ENCODE measurements at regions not wholly inside any gene's neighbourhood (a gene's known extent, or its start where the extent isn't known, plus 50 kb on each side); places are given as distances from the start of the nearest gene placed in this dataset.

DNA sequence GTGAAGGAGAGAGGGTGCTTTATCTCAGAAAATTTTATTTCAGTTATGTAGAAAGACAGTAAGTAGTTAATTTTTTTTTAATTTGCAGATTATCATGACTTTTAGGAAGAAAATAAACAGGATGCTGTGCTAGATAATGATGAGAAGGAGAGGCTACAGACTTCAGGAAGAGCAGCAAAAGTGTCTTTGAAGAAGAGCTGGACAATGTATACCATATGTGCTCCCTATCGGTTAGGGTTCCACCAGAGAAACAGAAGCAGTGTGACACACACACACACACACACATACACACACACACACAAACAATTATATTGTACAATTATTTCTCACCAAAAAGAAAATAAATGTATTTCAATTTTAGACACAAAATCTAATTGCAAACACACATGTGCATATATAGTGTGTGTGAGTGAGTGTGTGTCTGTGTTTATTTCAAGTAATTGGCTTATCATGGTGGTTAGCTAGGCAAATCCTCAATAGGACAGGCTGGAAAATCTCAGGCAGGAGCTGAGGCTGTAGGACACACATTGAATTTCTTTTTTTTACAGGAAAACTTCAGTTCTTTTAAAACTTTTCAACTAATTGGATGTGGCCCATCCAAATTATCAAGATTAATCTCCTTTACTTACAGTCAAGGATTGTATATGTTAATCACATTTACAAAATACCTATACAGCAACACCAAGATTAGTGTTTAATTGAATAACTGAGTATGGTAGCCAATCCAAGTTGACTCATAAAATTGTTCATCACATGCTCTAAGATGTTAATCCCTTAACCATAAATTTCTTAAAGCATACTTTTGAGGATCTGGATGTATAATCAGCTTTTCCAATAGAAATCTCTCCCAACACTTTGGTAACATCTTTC, 235.8 kb upstream of the DCN start:
- no peak for DNase-seq

DNA sequence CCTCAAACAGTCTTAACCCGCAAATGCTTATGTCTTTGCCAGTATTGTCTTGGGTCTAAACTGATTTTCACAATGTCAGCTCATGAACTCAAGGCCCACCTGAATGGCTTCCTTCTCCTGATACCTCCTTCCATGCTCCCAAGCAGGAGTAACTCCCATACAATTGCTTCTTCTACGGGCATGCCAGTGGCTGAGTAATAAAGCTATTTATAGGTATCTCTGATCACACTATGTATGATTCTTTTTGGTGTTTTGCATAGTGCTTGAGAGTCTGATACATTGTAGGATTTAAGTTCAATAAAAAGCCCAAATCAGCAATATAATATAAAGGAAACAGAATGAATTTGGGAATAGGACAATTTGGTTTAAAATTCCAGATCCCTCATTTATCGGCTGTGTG, 235.0 kb upstream of the DCN start:
- DNase-seq = no peak

DNA sequence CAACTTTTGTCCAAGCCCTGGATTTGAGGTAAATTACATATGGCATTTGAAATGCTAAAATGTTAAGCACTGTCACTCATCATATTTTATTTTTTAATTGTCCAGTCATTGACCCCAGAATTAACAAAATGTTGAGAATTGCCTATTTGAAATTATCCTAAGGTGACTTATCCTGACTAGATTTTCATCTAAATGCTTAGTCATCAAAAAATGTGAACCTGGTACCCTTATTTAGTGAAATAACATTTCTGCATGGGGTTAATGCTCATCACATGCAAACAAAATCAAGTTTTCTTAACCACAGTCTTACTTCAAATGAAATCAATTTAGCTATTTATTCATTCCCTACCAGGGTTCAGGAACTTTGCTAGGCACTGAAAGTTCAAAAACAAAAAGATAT, 232.0 kb upstream of the DCN start:
- no peak for DNase-seq

DNA sequence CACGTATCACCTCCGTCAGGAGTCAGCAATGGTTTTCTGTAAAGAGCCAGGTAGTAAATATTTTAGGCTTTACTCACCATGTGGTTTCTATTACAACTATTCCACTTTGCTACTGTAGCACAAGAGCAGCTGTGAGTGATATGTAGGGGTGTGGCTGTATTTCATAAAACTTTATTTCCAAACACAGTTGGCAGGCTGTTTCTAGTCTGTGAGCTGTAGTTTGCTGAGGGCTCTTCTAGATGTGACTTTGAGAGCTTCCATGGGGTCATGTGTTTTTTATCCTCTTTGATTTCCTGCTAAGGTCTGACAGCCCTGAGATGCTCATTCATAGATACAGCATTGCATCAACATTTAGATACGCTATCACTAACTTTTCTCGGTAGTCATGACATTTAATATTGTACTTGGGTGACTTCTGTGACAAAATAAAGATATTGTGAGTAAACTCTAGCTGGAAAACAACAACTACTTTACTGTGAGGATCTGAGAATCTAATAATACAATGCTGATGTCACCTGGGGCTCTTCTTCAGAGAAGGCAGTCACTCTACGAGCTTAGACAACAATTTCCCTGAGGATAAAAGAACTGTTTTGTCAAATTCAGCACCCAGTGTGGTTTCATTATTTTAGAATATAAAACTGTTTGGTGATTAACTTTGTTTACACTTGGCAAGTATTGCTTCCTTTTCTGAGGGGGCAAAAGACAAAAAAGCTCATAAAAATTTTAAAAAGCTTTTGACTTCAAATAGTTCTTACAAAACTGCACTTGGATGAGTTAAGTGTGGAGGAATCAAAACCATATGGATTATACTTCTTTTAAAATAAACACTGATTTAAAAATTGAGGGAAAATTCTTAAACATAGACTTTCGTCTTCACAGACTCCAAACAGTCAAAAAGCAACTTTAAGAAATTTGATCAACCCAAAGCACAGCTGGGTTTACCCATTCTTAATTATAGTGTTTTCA, 231.2 kb upstream of the DCN start:
- DNase-seq = no peak

GRCh38 chr12:91406920-91407341, 224.3 kb upstream of the DCN start:
- no peak for DNase-seq

- DNase-seq = no peak
Observed at GRCh38 chr12:91404441-91404840, 221.8 kb upstream of the DCN start.

- DNase-seq = no peak
Observed at GRCh38 chr12:91401190-91401589, 218.6 kb upstream of the DCN start.

DNA sequence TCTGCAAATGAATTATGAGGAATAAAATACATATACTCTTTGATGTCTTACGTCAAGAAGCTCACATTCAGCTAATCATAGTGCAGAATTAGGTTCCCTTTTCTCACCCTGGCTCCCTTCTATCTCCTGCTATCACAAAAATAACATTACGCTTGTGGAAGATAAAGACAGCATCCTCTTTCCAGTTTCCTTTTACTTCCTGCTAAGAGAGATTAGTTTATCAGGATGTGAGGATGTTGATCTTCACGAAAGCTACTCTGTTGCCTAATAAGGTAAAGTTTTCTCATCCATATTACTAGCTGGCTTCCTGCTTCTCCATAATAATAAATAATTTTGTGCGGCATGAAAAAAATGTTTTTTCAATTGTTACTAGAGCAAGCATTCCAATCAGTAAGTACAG, 217.7 kb upstream of the DCN start:
- no peak for DNase-seq

- no peak for DNase-seq
Observed at GRCh38 chr12:91397866-91398532, 215.4 kb upstream of the DCN start.

GRCh38 chr12:91396293-91396692, 213.7 kb upstream of the DCN start:
- no peak for DNase-seq

GRCh38 chr12:91395628-91396135, 213.1 kb upstream of the DCN start:
- no peak for DNase-seq

DNA sequence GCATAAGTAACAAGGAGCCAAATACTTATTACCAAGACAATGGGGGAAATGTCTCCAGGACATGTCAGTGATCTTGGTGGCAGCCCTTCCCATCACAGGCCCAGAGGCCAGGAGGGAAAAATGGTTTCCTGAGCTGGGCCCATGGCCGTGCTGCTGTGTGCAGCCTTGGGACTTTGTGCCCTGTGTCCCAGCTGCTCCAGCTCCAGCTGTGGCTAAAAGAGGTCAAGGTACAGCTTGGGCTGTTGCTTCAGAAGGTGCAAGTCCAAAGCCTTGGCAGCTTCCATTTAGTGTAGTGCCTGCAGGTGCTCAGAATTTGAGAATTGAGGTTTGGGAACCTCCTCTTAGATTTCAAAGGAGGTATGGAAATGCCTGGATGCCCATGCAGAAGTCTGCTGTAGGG, 212.3 kb upstream of the DCN start:
- DNase-seq = no peak

DNA sequence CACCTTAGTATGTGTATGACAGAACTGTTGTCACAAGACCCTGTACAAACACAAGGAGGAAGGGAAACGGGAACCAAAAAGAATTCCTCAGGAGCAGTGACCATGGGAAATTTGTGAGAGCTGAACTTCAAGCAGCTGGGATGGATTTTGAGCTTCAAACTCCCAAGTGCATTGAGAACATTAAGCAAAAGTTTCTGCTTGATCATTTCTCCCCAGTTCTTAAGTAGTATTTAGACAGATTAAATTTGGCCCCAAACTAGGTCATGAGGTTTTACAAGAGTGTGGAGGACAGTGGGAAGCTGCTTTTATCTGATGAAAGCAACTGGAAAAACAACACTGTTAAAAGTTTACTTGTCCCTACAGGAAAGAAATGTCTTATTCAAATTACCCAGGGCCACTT, 206.0 kb upstream of the DCN start:
- no peak for DNase-seq

GRCh38 chr12:91387461-91388134, 205.0 kb upstream of the DCN start:
- no peak for DNase-seq

DNA sequence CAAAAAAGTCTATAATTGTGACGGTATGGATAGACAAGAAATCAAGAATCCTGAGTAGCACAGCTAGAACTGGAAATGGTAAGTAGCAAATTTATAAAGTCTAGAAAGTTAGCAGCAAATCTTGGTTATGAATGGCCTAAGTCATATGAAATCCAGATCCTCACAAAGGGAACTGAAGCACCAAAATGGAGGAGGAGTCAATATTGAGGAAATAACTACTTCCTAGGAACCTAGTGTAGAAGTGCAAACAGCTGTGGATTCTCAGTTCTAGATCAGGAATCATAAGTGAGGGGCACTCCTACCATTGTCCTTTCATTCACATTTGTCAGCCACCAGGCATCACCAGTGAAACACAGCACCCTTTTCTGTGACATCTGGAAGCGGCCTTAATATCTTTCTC, 202.2 kb upstream of the DCN start:
- DNase-seq = no peak

DNA sequence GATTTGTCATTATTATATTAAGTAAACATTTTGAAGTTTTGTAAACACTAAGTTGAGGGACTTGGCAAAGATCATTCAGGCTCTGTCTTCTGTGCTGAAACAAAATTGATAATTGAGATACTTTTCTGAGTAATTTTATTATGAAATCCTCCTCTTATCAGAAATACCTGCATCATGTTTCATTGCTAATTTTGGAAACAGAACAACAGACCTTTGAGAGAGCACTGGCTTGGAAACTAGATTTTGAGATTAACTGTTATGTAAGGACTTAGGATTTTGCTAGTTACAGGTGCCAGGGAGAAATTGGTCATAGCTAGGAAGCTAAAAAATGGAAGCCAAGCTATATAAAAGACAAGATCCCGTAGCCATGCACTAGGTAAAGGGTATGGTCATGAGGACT, 201.7 kb upstream of the DCN start:
- no peak for DNase-seq

- no peak for DNase-seq
Observed at GRCh38 chr12:91383099-91383498, 200.5 kb upstream of the DCN start.

DNA sequence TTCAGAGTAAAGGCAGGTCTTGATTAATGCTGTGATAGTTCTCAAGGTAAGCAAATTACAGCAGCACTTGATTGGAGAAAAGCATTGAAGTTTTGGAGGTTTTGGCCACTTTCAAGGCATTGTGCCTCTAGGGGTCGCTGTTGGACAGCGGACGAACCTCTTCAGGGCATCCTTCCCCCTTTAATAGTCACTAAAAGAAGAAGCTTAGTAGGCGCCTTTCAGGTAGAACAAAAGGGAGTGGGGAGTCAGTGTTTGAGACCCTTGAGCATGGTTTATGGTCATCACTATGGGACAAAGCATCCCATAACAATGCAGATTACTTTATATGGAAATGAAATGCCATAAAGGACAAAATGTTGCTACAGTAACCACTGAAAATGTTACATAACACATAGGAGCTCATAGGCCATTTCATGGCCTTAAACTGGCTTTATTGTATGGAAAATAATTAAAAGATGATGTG, 199.5 kb upstream of the DCN start:
- DNase-seq = peak; percentile 85

- no peak for DNase-seq
Observed at GRCh38 chr12:91381309-91381804, 198.7 kb upstream of the DCN start.

GRCh38 chr12:91380631-91381030, 198.0 kb upstream of the DCN start:
- DNase-seq = no peak

- no peak for DNase-seq
Observed at GRCh38 chr12:91379051-91379775, 196.6 kb upstream of the DCN start.

DNA sequence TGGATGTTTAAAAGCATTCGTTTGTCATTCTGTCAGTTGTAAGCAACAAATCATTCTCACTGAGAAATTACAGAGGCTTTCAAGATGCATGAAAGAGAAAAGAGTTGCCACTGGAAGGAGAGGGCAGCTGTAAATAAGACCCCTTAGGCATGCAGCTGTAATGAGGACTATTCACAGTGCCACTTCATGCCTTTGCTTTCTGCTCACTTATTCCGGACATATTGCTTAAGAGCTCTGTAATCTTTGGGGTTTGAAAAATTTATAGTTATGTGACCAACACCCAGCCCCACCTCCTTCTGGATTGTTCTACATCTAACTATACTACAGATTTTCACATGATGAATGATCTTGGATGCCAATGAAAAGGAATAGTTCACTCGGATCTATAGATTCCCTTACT, 194.8 kb upstream of the DCN start:
- no peak for DNase-seq

All from stimulated activated CD4-positive, alpha-beta T cell treated with anti-CD3 and anti-CD28 coated beads, Interleukin-12 subunit alpha, Interleukin-12 subunit beta, amount 100 ng/mL, for 4 hours (primary cell).